ENCODE measurements at regions not wholly inside any gene's neighbourhood (a gene's known extent, or its start where the extent isn't known, plus 50 kb on each side); places are given as distances from the start of the nearest gene placed in this dataset.

DNA sequence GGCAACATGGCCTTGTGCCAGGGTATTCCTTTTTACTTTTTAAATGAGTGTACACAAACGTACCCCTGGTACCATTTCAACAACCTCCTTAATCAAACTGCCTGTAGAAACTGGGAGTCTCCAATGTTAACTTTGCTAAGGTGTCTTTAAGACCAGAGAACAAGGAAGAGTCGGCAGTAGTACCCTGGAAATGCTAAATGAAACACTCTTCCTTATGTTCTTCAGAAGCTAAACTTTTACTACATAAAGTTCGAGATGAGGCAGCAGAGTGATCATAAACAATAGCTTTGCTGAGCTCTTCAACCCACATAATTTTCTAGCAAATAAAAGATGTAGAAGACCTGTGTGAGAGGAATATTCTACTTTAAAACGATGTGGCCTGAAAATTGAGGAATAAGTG lies 297.7 kb upstream of the NRIP1 start:
- DNase-seq, result no peak
- Mint-ChIP-seq H3K27me3 (ENCODE audit: low read depth) (peaks cover 2% of the 10 kb centered on the region), H3K4me1 (peaks cover 25 to 29% of the 10 kb centered on the region in 2 experiments), H3K9me3 (peaks cover 13 to 15% of the 10 kb centered on the region in 2 experiments), H3K4me3 (no peak overlapping the region), H3K27ac (no peak overlapping the region), H3K36me3 (ENCODE audit: insufficient read depth in 1 of 3, low read depth in 3 of 3) (peaks cover 9 to 16% (median 14%) of the 10 kb centered on the region in 3 experiments)
- H3K23ac ChIP-seq (ENCODE audit: insufficient read length, low read depth, low read length), result no peak overlapping the region
- H2BK12ac ChIP-seq (ENCODE audit: insufficient read length, low read depth, low read length), result no peak overlapping the region
- no peaks in the 10 kb centered on the region for H3K79me1 ChIP-seq (ENCODE audit: insufficient read depth, low read depth, low read length, poor library complexity, severe bottlenecking)
- H3K79me2 ChIP-seq (ENCODE audit: insufficient read depth, low read length), result no peaks in the 10 kb centered on the region
- H2AK5ac ChIP-seq (ENCODE audit: insufficient read length, low read length), result no peak overlapping the region
- H4K8ac ChIP-seq (replicated peaks; ENCODE audit: insufficient read length, low read depth, low read length), result no peak overlapping the region
- TF ChIP-seq, protein P1, sequence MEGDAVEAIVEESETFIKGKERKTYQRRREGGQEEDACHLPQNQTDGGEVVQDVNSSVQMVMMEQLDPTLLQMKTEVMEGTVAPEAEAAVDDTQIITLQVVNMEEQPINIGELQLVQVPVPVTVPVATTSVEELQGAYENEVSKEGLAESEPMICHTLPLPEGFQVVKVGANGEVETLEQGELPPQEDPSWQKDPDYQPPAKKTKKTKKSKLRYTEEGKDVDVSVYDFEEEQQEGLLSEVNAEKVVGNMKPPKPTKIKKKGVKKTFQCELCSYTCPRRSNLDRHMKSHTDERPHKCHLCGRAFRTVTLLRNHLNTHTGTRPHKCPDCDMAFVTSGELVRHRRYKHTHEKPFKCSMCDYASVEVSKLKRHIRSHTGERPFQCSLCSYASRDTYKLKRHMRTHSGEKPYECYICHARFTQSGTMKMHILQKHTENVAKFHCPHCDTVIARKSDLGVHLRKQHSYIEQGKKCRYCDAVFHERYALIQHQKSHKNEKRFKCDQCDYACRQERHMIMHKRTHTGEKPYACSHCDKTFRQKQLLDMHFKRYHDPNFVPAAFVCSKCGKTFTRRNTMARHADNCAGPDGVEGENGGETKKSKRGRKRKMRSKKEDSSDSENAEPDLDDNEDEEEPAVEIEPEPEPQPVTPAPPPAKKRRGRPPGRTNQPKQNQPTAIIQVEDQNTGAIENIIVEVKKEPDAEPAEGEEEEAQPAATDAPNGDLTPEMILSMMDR (conservative IDR thresholded peaks at IDR 0.05), result no peak
- no peak overlapping the region for H2BK20ac ChIP-seq (ENCODE audit: low read depth, low read length, poor library complexity, severe bottlenecking)
- no peak overlapping the region for H3K4ac ChIP-seq (ENCODE audit: low read depth, low read length)
- no peak overlapping the region for H4K5ac ChIP-seq (ENCODE audit: insufficient read length, low read depth, low read length)
- peaks cover 4% of the 10 kb centered on the region; the same call in 1 of the 2 replicates for H3K4me1 ChIP-seq (ENCODE audit: insufficient read depth, low read length)
- H3T11ph ChIP-seq (ENCODE audit: low read length), result no peak overlapping the region
- no peak overlapping the region for H4K91ac ChIP-seq (ENCODE audit: insufficient read length, low read depth, low read length)
- H3K9ac ChIP-seq (ENCODE audit: extremely low read depth, insufficient read length, low read length), result no peak overlapping the region
- no peak overlapping the region for H2BK120ac ChIP-seq (ENCODE audit: low read depth, low read length, poor library complexity, severe bottlenecking)
- no peaks in the 10 kb centered on the region for H3K27me3 ChIP-seq (ENCODE audit: insufficient read depth, low read length)
- WGBS (ENCODE audit: extremely low coverage, insufficient read length, low lambda C conversion rate), result no CpG with 5 or more reads among the region's 4 CpGs
- H3K9me3 ChIP-seq (ENCODE audit: control insufficient read depth, low read depth, low read length), result no peaks in the 10 kb centered on the region
- no peak overlapping the region for H3K27ac ChIP-seq (ENCODE audit: insufficient read length, low read depth, low read length)
- no peak overlapping the region for H3K4me2 ChIP-seq (ENCODE audit: insufficient read depth, insufficient read length, low read length)
- H3K14ac ChIP-seq (ENCODE audit: insufficient read depth, low read length), result no peak overlapping the region
- no peak overlapping the region for H3K56ac ChIP-seq (ENCODE audit: insufficient read length, low read depth, low read length)
- H3K23me2 ChIP-seq (ENCODE audit: insufficient read length, low read depth, low read length, poor library complexity, severe bottlenecking), result no peaks in the 10 kb centered on the region
- H2BK5ac ChIP-seq (ENCODE audit: insufficient read length, low read length), result no peak overlapping the region
- no peak overlapping the region for H2BK15ac ChIP-seq (ENCODE audit: low read depth, low read length)
- H3K18ac ChIP-seq (ENCODE audit: insufficient read length, low read depth, low read length), result no peak overlapping the region
- H2AFZ ChIP-seq (ENCODE audit: low read length), result no peak overlapping the region
- H4K20me1 ChIP-seq (ENCODE audit: control insufficient read depth, insufficient read depth, insufficient read length), result no peaks in the 10 kb centered on the region
